ENCODE measurements at regions not wholly inside any gene's neighbourhood (a gene's known extent, or its start where the extent isn't known, plus 50 kb on each side); places are given as distances from the start of the nearest gene placed in this dataset.

DNA sequence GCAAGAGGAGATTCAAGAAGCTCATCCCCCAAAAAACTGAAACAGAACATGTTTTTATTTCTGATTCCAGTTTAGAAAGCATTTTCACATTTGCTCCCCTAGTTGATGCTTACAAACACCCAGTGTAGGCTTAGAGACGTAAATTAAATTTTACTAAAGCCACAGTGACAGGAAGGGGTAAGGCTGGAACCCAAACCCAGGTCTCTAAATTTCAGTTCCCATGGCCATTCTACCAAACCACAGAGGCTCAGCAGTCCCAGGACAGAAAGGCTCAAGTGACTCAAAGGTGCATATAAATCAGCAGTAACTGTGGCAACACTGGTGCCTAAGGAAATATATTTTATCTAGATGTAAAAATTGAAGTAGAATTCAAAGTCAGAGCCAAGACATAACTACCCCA, 128.7 kb downstream of the CEP120 start:
- ChIA-PET CTCF (no interaction called here), POLR2A (no interaction called here)
- TF ChIP-seq, protein P1, sequence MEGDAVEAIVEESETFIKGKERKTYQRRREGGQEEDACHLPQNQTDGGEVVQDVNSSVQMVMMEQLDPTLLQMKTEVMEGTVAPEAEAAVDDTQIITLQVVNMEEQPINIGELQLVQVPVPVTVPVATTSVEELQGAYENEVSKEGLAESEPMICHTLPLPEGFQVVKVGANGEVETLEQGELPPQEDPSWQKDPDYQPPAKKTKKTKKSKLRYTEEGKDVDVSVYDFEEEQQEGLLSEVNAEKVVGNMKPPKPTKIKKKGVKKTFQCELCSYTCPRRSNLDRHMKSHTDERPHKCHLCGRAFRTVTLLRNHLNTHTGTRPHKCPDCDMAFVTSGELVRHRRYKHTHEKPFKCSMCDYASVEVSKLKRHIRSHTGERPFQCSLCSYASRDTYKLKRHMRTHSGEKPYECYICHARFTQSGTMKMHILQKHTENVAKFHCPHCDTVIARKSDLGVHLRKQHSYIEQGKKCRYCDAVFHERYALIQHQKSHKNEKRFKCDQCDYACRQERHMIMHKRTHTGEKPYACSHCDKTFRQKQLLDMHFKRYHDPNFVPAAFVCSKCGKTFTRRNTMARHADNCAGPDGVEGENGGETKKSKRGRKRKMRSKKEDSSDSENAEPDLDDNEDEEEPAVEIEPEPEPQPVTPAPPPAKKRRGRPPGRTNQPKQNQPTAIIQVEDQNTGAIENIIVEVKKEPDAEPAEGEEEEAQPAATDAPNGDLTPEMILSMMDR (IDR thresholded peaks at IDR 0.05; ENCODE audit: control extremely low read depth, extremely low read depth, low read depth, missing control alignments), result no peak
- DNase-seq (ENCODE audit: extremely low spot score), result no peak

DNA sequence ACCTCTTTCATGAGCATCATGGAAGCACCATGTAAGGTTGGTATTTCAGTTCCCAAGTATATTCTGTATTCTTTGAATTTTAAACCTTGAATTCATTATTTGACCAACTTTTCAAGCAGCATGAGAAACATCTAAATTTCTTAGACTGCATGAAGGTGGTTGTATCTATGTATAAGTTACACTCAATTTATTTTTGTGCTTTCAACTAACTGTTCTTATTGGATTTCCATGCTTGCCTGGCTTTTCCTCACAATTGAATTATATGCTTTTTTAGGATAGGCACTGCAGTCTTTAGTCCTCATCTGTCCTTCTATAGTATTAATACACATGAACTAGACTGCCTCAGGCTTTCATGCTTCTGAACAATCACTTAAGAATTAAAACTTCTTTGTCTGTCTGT, 134.0 kb downstream of the CEP120 start:
- TF ChIP-seq, protein P1 (IDR thresholded peaks at IDR 0.05; ENCODE audit: control extremely low read depth, extremely low read depth, low read depth, missing control alignments), result no peak
- ChIA-PET CTCF (no interaction called here), POLR2A (no interaction called here)

DNA sequence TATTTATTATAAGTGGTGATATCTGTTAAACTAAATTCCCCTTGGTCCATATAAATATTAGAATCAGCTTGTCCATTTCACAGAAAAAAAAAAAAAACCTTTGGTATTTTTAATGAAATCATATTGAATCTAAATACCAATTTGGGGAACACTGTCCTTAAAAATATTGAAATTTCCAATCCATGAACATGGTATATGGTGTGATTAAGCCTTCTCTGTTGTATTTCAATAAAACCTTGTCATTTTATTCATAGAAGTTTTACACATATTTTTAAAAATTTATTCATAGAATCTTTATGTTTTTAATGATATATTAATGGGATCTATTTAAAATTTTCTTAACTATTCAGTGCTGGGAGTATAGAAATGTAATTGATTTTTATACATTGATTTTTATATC, 135.3 kb downstream of the CEP120 start:
- CTCF ChIA-PET, result interaction anchor here (1.3 kb wide), 1 partner anchor 25 kb away, joined by 3 read pairs; no protein-coding TSS in a partner anchor
- no peak for DNase-seq (ENCODE audit: extremely low spot score)
- TF ChIP-seq, protein P1 (IDR thresholded peaks at IDR 0.05; ENCODE audit: control extremely low read depth, extremely low read depth, low read depth, missing control alignments), result no peak
- POLR2A ChIA-PET, result no interaction called here

More for the DNA sequence above, 134.0 kb downstream of the CEP120 start:
- DNase-seq (ENCODE audit: extremely low spot score), result no peak

DNA sequence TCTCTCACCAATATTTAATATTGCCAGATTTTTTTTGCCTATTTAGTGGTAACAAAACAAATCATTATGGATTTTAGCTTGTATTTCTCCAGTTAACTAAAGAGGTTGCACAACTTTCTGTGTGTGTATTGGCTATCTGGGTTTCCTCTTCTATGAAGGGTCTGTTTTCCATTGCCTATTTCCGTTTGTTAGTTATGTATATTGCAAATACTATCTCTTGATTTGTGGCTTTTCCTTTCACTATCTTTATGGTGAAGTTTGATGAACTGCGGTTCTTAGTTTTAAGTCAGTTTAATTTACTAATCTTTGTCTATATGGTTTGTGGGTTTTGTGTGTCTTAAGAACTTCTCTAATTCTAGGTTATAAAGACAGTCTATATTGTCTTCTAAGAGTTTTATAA, 136.3 kb downstream of the CEP120 start:
- ChIA-PET POLR2A (no interaction called here), CTCF (no interaction called here)
- TF ChIP-seq, protein P1 (IDR thresholded peaks at IDR 0.05; ENCODE audit: control extremely low read depth, extremely low read depth, low read depth, missing control alignments), result no peak
- DNase-seq (ENCODE audit: extremely low spot score), result no peak

DNA sequence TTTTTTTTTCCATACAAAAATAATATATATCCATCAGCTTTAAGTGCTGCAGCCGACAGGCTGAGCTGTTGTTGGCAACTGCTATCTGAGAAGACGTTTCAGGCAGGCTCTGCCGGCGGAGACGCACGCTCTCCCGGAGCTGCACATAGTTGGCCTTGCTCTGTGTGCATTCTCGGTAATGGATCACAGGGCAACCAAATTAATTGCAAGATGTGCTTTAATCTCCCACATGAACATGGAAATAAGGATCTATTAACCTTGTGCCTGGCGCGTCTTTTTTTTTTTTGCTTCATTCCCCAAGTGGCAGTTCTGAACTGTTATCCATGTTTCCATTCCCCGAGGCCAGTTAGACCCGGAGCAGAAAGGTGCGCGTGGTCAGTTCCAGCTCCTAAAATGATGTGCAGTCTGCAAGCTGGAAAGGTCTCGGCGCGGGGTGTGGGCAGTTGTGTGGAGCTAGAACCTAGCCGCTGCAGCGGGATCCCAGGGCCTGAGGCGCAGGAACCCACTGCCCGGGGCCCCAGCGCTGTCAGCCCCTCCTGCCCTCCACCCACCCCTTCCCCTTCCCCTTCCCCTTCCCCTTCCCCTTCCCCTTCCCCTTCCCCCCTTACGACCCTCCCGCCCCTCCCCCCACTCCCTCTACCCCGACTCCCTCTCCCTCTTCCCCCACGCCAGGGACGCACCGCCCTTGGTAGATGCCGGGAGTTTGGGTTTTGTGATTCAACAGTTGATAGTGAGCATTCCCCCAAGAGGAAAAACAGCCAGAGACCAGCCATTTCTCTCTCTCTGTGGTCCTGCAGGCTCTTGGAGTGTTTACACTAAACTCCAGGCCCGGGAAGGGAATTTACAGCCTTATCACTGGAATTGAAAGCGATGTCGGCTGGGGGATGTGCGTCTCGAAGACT, 137.8 kb downstream of the CEP120 start:
- ChIA-PET CTCF (interaction anchor here (1.1 to 1.7 kb wide), 2 partner anchors 7 to 10 kb away, joined by 3 to 5 read pairs; no protein-coding TSS in a partner anchor), POLR2A (no interaction called here)
- TF ChIP-seq, protein P1 (IDR thresholded peaks at IDR 0.05; ENCODE audit: control extremely low read depth, extremely low read depth, low read depth, missing control alignments), result no peak
- no peak for DNase-seq (ENCODE audit: extremely low spot score)

DNA sequence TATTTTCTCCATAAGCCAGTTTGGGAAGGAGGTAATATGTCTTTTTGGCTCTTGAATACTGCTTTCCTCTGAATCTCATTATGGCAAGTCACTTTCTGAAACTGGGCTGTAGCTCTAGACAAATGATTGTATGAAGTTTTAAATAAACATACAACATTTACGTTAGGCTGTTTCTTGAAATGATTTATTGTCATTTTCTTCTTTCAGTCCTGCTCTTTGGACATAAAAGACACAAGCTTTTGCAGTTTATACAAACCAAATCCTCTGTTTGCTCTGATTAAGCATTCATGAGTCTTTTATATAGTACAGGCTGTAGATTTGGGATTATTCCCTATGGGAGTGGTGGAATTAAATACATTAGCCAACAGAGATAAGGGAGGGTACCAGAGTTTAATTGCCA, 139.7 kb downstream of the CEP120 start:
- no peak for DNase-seq (ENCODE audit: extremely low spot score)
- TF ChIP-seq, protein P1 (IDR thresholded peaks at IDR 0.05; ENCODE audit: control extremely low read depth, extremely low read depth, low read depth, missing control alignments), result no peak
- POLR2A ChIA-PET, result no interaction called here
- CTCF ChIA-PET, result interaction anchor here (1.6 to 1.7 kb wide), 2 partner anchors 9 to 13 kb away, joined by 3 to 5 read pairs; no protein-coding TSS in a partner anchor

All from GM10248 (cell line).